HS-5 (cell line): ENCODE measurements at regions not wholly inside any gene's neighbourhood (a gene's known extent, or its start where the extent isn't known, plus 50 kb on each side); places are given as distances from the start of the nearest gene placed in this dataset.

ENCODE experiments used
- DNase-seq: peaks from one replicate; pipeline ENCODE4 v3.0.0-alpha.2; 2012; ENCODE audit warnings: low read depth

DNA sequence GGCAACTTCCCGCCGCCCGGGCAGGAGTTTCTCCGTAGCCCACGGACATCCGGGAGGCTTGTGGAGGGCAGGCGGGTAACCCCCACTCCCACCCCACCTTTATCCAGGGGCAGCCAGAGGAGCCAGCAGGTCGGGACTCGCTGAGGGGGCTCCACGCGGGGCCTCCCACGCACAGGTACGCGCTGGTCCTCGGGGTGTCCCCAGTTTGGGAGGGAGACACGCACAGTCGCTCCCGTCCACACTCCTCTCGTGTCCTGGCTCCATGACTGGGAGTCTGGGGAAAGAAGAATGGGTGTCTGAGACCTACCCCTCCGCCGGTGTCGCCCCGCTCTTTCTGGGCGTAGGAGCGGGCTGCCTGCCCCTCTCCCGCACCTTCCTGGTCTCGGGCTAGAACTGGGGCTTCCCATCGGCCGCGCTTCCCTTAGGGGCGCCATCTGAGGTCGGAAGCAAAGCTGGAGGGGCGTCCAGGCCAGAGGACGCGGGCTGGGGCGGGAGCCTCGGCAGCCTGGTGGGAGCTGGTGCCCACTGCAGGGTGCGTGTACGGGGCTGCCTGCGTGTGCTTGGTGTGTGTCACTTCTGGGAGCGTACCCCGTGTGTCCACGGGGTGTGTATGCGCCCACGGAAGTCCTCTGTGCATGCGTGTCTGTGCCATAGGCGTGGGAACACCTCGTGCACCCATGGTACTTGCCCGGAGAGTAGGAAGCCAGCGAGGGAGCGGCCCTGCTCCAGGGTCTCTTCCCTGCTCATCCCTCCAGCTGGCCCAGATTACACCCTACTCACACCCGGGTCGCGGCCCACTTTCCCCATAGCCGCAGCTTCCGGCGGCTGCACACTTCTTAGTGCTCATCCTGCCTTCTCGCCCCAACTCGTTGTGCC lies 73.0 kb upstream of the LEP start:
- no peak for DNase-seq

- DNase-seq = no peak
Observed at GRCh38 chr7:128168667-128169210, 72.3 kb upstream of the LEP start.

DNA sequence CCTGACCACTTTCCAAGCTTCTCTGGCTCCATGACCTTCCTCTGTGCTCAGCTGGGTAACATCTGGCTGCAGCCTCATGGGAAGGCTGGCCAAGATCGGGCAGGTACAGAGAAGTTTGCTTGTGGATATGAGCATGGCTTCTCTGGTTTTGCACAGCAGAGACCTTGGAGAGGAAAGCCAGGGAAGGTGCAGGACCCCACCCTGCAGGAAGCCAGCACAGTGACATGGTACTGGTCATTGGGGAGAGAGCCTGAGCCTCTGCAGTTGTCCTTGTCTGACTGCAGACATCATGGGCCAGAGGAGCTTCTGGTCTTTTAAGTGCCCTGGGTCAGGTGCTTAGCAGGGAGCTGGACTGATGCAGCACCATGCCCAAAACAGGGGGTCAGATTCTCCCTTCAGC lies 70.6 kb upstream of the LEP start:
- DNase-seq = no peak

DNA sequence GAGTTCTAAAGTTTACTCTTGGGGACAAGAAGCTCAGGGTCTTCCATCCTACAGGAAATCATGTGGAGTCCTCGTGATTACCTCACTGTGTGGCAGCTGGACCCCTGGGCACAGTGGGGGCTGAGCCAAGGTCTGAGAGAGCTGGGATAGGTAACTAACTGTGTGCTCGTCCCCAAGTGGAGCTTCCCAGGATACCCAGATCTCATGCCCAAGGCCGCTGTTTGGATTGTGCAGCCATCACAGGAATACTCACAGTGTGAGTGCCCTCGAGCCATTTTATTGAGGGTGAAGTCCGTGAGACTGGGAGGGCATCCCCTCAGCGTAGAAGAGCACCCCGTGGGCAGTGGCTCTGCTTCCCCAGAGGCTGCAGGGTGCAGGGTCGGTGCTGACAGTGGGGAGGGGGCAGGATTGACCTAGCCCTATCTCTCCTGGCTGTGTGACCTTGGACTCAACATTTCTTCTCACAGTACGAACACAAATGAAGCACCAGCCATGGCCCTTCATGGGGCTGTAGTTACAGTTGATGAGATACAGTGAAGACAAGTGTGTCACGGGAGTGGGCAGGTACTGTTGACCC lies 69.6 kb upstream of the LEP start:
- no peak for DNase-seq

DNA sequence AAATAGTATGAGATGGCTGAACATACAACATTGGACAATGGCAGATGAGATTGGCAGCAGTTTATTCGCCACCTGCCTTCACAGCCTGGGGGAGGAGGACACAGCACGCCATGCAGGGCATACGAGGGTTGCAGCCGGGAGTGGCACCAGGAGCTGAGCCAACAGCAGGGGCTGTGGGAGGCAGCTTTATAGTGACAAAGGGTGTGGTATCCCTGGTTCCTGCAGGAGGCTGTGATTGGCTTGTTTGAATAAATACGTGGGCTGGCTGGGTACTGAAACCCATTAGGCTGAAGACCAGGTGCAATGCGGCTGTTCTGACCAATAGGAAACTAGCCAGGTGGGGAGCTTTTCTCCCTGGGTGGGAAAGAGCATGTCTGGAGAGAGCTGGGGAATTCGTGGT lies 68.9 kb upstream of the LEP start:
- DNase-seq = no peak

DNA sequence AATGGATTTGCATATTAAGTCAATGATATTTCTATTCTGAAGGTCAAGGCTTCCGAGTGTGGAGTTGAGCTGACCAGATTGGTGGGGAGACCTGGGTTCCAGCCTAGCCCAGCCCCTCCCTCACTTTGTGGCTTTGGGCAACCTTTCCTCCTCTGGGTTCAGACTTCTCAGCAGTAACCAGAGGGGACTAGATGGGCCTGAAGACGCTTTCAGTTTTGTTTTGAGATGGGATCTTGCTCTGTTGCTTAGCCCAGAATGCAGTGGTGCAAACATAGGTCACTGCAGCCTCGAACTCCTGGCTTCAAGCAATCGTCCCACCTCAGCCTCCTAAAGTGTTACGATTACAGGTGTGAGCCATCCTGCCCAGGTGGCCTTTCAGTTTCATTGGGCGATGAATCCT lies 68.1 kb upstream of the LEP start:
- DNase-seq = no peak

DNA sequence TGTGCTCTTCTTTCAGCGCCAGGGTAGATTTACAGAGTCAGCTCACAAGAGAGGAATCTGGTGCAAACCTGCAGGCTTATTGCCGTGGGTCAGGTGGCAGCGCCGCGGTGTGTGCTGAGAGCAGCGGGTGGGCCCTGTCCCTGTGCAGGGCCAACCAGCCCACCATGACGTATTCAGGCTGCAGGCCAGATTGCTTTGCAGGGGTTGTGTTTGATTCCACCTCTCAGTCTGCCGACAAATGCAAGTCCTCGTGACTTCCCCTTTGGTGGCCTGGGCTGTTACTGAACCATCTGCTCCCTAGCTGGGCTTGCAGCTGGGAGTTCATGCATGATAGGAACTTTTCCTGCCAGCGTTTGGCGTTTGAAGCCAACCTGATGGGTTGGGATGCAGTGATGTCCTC lies 66.7 kb upstream of the LEP start:
- DNase-seq = no peak

- DNase-seq = no peak
Observed at GRCh38 chr7:128176696-128177095, 64.4 kb upstream of the LEP start.

DNA sequence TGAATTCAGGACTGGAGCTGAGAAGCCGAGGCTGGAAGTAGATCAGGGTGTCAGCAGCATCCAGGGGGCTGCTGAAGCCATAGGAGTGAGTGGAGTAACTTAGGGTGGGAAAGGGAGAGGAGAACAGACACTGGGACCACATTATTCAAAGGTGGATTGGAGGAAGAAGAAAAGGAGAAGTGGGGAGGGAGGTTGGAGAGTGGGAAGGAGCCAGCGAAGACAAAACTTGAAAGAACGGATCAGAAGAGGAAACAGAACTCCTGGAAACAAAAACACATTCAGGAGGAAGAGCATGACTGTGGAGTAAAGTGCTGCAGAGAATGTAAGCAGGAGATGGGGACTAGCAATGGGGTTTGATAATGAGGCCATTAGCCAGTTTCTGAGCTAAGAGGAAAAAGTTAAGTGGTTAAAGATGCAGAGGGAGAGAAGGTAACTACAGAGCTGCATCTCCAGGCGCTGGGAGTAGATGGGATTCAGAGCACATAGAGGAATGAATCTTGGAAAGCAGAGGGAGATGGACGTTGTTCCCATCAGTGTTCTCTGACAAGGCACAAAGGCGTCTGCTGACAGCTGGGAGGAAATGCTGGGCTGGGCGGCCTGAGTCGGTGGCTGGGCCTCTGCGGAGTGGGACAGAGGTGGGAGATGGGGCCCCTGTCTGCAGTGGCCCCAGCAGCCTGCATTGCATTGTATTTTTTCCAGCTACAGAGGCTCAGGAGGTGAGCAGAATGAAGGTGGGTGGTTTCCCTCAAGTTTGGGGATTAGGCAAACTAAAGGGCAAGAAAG lies 63.1 kb upstream of the LEP start:
- DNase-seq = no peak

- no peak for DNase-seq
Observed at GRCh38 chr7:128178611-128179010, 62.5 kb upstream of the LEP start.

DNA sequence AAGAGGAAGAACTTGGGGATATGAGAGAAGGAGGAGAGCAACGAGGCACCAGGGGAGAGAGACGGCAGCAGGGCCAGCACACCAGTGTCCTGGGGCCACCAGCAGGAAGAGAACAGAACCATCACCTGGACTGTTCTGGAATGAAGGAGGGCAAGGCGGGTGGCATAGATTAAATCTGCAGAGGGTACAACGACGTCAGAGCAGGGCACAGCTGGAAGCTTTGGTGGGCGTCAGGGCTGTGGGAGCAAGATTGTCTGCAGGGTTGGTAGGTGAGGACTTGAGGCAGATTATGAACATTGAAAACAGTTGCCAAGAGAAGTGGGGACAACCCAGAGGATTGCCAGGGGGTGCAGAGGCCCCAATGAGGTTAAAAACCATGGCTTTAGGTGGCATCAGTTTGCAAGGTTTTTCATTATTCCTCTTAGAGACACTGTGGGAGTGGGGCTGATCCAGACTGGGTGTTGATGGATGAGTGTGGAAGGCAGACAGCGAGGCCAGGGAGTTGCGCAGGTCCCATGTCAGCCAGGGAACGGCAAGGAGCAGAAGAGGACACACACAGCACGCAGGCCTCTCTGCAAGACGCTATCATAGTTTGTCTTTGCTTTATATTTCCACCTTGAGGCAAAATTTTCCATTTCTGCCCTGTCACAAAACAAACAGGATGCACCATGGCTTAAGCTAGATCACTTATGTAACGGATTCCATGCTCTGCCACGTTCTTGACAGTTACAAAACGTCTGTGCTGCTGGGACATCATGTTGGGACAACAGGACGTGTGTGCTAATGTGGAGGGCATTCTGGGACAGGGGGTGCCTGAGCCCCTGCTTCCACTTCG lies 52.5 kb upstream of the LEP start:
- DNase-seq = no peak

DNA sequence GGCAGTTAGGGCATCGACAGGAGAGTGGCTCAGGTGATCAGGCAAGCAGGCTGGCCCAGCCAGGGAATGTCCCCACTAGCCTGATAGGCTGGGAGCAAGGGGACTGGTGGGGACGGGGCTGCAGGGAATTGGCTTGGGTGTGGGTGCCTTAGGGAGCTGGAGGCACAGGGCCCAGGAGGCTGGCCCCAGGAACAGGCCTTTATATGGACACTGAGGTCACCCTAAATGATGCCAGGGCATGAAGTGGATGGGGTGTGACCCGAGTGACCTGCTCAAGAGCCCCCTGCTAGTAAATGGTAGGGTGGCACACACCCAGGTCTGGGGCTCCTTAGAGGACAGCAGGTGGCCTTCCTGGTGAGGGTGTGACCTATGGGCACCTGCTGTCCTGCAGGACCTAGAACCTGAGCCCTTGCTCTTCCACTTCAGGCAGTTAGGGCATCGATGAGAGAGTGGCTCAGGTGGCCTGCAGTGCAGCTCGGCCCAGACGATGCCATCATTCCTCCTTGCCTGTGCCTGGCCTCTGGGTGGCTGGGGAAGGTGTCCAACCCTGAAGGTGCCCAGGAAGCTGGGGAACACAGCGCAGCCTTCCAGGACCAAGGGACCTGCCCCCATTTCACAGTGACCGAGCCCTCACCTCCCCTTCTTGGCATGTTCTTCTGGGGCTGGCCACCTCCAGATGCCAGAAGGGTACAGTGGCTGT lies 51.7 kb upstream of the LEP start:
- no peak for DNase-seq

GRCh38 chr7:128190051-128190647 lies 50.9 kb upstream of the LEP start:
- DNase-seq = no peak

DNA sequence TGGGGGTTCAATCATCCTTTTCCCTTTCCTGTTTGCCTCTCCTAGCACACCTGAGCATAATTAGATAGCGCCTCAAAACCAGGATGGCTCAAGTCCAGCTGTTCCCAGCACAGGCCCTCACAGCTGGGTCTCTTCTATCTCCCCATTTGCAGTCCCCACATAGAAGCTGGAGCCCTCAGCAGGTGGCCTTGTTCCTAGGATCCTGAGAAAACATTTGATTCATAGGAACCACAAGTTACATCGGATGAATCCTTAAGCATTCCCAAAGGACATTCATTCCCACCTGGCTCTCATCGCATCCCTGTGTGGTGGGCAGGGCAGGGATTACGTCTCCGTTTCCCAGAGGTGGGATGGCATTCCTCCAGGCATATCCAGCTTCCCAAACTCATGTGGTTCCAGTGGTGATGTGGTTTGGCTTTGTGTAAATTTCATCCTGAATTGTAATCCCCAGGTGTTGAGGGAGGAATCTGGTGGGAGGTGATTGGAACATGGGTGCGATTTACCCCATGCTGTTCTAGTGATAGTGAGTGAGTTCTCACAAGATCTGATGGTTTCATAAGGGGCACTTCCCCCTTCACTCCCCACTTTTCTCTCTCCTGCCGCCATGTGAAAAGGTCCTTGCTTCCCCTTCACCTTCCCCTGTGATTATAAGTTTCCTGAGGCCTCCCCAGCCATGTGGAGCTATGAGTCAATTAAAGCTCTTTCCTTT lies 49.8 kb upstream of the LEP start:
- no peak for DNase-seq
